ENCODE measurements at regions not wholly inside any gene's neighbourhood (a gene's known extent, or its start where the extent isn't known, plus 50 kb on each side); places are given as distances from the start of the nearest gene placed in this dataset.

DNA sequence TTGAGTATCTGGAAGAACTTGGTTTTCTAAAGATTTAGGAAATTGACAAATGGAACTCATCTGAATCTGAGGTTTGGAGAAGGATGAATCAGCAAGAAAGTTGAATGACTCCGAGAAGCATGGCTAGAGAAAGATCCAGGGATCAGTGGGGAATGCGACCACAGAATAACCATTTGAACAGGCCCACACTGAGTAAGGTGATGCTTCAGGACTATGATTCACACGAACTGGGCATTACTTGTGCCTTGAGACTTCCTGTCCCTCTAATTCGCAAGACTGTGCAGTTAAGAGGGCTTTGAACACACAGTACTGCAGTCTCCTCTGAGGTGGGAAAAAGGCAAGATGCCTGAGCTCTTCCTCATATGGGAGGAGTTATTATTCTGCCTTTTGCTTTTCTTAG, 395.5 kb upstream of the POM121L12 start:
- Histone ChIP-seq H3K4me1 (replicated peaks in 1 of 4; ENCODE audit: control insufficient read depth in 3 of 4, insufficient read depth in 4 of 4, low read length in 3 of 4) (peaks cover 0 to 7% (median 5%) of the 10 kb centered on the region in 4 experiments; a peak in 5 of 7 replicates), H3K4me2 (ENCODE audit: insufficient read depth in 1 of 2, low read depth in 2 of 2, low read length in 2 of 2) (peak overlapping the region in 1 of 2 experiments; percentile 22; a peak in 1 of 4 replicates), H3K27me3 (replicated peaks in 1 of 4; ENCODE audit: control insufficient read depth in 3 of 4, extremely low read depth in 1 of 4, insufficient read depth in 3 of 4, low read length in 3 of 4) (no peaks in the 10 kb centered on the region), H3K9ac (replicated peaks in 1 of 4; ENCODE audit: extremely low read depth in 1 of 4, low read depth in 3 of 4, low read length in 3 of 4) (no peak overlapping the region), H3K23ac (ENCODE audit: insufficient read length) (no peak overlapping the region), H2BK20ac (ENCODE audit: low read length) (peak overlapping the region; percentile 86), H4K5ac (ENCODE audit: insufficient read length, low read depth, low read length) (no peak overlapping the region), H3K56ac (replicated peaks; ENCODE audit: insufficient read length, low read depth, low read length) (no peak overlapping the region), H4K91ac (replicated peaks; ENCODE audit: insufficient read length, low read length) (peak overlapping the region; percentile 31), H2BK5ac (ENCODE audit: low read depth, low read length) (no peak overlapping the region; the same call in 1 of the 2 replicates), H3K36me3 (ENCODE audit: control insufficient read depth in 2 of 4, insufficient read depth in 4 of 4, low read length in 3 of 4) (no peaks in the 10 kb centered on the region), H3K79me2 (ENCODE audit: control insufficient read depth in 1 of 2, insufficient read depth in 2 of 2, low read length in 2 of 2) (no peaks in the 10 kb centered on the region), H2BK15ac (ENCODE audit: low read length) (no peak overlapping the region), H4K20me1 (replicated peaks in 1 of 2; ENCODE audit: control insufficient read depth in 1 of 2, insufficient read depth in 2 of 2, low read length in 2 of 2) (no peaks in the 10 kb centered on the region), H3K23me2 (ENCODE audit: low read depth, low read length) (no peaks in the 10 kb centered on the region), H3K79me1 (ENCODE audit: low read depth, low read length) (no peaks in the 10 kb centered on the region), H3K9me3 (ENCODE audit: insufficient read depth in 2 of 2, low read depth in 1 of 2, low read length in 1 of 2) (no peaks in the 10 kb centered on the region), H2BK120ac (replicated peaks; ENCODE audit: low read depth, low read length) (no peak overlapping the region), H2AFZ (ENCODE audit: low read length) (peak overlapping the region; percentile 88; the same call in 1 of the 2 replicates), H3K18ac (ENCODE audit: extremely low read depth, low read length) (no peak overlapping the region), H2AK5ac (ENCODE audit: low read depth, low read length) (no peak overlapping the region), H3K14ac (ENCODE audit: insufficient read length) (no peak overlapping the region), H3K4me3 (ENCODE audit: extremely low read depth in 1 of 4, insufficient read depth in 2 of 4, low read depth in 3 of 4, low read length in 4 of 4) (no peak overlapping the region), H3K4ac (replicated peaks; ENCODE audit: insufficient read length, low read depth, low read length) (no peak overlapping the region), H2BK12ac (ENCODE audit: low read depth, low read length) (0 out of 2 replicates have a peak overlapping the region, but pooled peaks have one; percentile 5), H4K8ac (ENCODE audit: extremely low read depth, insufficient read depth, low read length) (no peak overlapping the region), H3K27ac (ENCODE audit: low read depth, low read length) (no peak overlapping the region)
- 72% methylated on average over 4 of the region's 4 CpGs; no CpG with 5 or more reads in 1 of the 2 experiments for WGBS, 2 experiments (ENCODE audit: extremely low coverage in 1 of 2, insufficient coverage in 1 of 2, insufficient read length in 1 of 2, insufficient replicate concordance in 2 of 2, low coverage in 1 of 2, low lambda C conversion rate in 2 of 2, missing lambda C conversion rate in 1 of 2)
- ChIA-PET CTCF (ENCODE audit: partially characterized antibody) (no interaction called here), POLR2A (ENCODE audit: partially characterized antibody) (no interaction called here)
- FAIRE-seq (no peak), DNase-seq (ENCODE audit: low read depth in 1 of 2, low spot score in 2 of 2) (peak in 1 of 2 experiments; percentile 25)
- TF ChIP-seq MAFK (IDR thresholded peaks at IDR 0.05; ENCODE audit: low read depth, low read length): peak; percentile 26; the same call in 1 of the 2 replicates
- TF ChIP-seq, protein P1, sequence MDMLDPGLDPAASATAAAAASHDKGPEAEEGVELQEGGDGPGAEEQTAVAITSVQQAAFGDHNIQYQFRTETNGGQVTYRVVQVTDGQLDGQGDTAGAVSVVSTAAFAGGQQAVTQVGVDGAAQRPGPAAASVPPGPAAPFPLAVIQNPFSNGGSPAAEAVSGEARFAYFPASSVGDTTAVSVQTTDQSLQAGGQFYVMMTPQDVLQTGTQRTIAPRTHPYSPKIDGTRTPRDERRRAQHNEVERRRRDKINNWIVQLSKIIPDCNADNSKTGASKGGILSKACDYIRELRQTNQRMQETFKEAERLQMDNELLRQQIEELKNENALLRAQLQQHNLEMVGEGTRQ (IDR thresholded peaks at IDR 0.05; ENCODE audit: low read length): no peak
- TF ChIP-seq HDAC2 (IDR thresholded peaks at IDR 0.05; ENCODE audit: borderline replicate concordance in 1 of 2, low read depth in 2 of 2, low read length in 2 of 2): no peak
- TF ChIP-seq CHD1 (IDR thresholded peaks at IDR 0.05; ENCODE audit: low read depth, low read length): no peak
- peak; percentile 59; the same call in 1 of the 2 replicates for TF ChIP-seq BACH1 (IDR thresholded peaks at IDR 0.05; ENCODE audit: low read length)
- no peak for TF ChIP-seq HDAC6 (IDR thresholded peaks at IDR 0.05; ENCODE audit: low read depth, low read length)
- TF ChIP-seq SRF (IDR thresholded peaks at IDR 0.05; ENCODE audit: low read depth, low read length): no peak
- no peak for TF ChIP-seq POLR2A (IDR thresholded peaks at IDR 0.05; ENCODE audit: control extremely low read depth in 1 of 2, low read depth in 2 of 2, low read length in 2 of 2)
- no peak for TF ChIP-seq TAF1 (IDR thresholded peaks at IDR 0.05; ENCODE audit: low read depth, low read length)
- no peak for TF ChIP-seq EZH2 (IDR thresholded peaks at IDR 0.05; ENCODE audit: low read depth, low read length, severe bottlenecking)

All from H1 (cell line).